Stimulated activated CD8-positive, alpha-beta memory T cell treated with anti-CD3 and anti-CD28 coated beads, Interleukin-7, amount 100 ng/mL, for 48 hours (primary cell): ENCODE measurements at regions not wholly inside any gene's neighbourhood (a gene's known extent, or its start where the extent isn't known, plus 50 kb on each side); places are given as distances from the start of the nearest gene placed in this dataset.
A peak's percentile ranks its signal among the peaks of the same experiment; 100 is the strongest.

ENCODE experiments used
- DNase-seq, 2 donors: peaks; one replicate each; pipeline ENCODE4 v3.0.0-alpha.2; 2020; ENCODE audit warnings: low read depth in 1 of 2; ENCODE audit errors: extremely low read depth in 1 of 2

- no peak for DNase-seq
Observed at GRCh38 chr2:220654322-220654721, 917.8 kb downstream of the EPHA4 start.

DNA sequence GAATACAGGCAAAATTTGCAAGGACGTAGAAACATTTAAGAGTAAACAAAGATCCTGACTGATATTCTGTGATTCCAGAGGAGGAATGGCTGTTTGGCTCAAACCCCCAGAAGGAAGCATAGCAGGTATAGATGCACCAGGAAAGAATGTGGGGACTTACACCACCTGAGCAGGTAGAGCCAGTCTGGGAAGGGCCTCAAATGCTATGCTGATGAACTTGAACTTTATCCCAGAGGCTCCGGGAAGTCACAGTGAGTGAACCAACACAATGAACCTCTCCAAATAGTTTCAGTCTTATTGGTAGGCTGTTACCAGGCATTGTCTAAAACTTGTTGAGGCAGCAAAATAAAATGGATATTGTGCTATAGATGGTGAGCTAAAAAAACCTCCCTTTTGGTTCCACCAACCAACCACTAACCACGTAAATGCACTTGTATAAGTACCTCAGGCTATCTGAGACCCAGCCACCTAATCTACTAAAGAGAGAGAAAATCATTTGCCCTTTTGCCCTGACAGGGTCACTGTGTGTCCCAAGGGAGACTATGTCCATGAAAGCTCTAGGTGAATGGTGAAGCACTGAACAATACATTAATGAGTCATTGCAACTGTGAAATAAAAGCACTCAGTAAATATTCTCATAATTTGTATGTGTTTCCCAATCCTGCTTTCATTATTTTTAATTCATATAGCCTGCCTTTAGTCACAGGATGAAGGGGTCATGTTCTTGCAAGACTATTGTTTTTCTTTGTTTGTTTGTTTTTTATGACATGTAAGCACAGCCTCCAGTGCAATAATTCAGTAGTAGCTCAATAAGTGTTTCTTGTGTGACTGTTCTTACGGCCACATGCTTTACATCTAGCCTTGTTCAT, 911.6 kb downstream of the EPHA4 start:
- no peak for DNase-seq

DNA sequence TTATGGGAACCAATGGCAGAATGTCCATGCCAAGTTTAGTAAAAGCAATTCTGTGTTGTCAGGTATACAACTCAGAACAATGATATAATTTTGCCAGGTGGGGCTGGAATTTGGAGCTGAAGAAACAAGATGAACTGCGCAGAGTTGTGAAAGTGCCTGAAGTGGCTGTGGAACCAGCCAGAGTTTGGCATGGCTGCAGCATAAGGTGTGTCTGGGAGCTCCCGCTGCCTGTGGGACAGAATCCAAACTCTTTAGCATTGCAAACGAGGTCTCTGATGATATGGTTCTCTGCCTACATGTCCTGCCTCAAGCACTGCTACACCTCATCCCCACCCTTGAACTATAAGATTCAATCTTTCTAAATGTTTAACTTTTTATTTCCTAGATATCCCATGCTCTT, 909.7 kb downstream of the EPHA4 start:
- no peak for DNase-seq

DNA sequence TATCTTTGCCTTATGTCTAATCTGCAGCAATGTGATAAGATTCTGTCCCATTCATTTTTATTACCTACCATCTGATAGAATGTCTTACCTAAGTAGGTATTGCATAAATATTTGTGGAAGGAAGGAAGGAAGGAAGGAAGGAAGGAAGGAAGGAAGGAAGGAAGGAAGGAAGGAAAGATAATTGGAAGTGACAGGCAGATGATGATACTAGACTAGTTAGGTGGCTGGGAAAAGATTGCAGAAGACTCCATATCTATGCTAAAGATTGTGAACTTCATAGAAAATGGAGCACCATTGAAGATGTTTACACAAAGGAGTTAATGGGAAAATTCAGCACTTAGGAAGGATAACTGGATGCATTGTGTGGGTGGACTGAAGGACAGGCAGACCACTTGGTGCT, 909.0 kb downstream of the EPHA4 start:
- no peak for DNase-seq

GRCh38 chr2:220664272-220665107, 907.6 kb downstream of the EPHA4 start:
- no peak for DNase-seq

- no peak for DNase-seq
Observed at GRCh38 chr2:220665108-220665471, 907.0 kb downstream of the EPHA4 start.

- no peak for DNase-seq
Observed at GRCh38 chr2:220669324-220669723, 902.8 kb downstream of the EPHA4 start.

DNA sequence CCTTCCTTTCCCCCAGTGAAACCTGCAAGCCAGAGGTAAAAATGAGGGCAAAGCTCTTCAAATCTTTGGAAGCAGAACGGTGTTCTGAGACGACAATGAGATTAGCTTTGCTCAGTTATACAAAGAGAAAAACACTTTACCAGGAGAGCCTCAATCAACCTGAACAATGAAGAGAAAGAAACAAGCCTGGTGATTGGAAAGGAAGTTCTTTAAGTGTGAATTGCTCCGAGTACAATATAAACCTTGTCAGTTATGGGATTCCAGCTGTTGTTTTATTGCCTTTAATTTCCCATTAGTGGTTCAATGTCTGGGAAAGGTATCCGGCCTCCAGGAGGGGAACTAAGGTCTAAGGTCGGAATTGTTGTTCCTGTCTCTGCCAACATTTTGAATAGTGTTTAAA, 901.6 kb downstream of the EPHA4 start:
- DNase-seq: no peak

- DNase-seq: no peak
Observed at GRCh38 chr2:220673151-220673874, 898.8 kb downstream of the EPHA4 start.

DNA sequence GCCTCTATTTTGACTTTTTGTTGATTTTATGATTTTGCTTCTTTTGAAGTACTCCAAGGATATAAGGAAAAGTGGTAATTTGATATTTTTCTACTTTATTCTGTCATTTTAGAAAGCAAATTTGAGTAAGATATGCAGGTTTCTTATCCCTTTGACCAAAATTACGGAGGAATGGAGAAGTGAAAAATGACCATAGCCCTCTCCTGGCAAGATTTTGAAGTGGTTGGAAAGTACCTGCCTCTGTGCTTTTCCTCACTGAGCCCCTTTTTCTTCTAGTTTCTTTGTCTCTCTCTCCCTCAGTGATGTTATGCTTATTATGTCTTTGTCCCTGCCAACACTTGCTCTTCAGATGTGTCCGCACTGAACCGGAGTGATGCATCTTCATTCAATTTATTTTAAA, 898.1 kb downstream of the EPHA4 start:
- no peak for DNase-seq

DNA sequence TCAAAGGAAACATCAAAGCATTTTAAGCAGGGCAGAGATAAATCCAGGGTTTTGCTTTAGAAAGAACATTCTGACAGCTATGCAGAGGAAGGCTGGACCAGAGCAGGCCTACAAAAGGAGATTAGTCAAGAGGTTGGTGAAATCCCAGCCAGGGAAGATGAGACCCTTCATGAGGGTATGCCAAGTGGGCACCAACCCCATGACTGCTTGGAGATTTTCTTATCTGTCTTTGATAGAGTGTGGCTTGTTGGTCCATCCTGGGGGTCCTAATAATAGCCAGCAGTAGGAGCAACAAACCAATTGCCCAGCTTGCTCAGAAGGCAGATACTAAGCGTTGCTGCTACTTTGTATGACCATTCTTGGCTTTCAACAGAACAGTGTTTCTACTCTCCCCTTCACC, 895.4 kb downstream of the EPHA4 start:
- no peak for DNase-seq

GRCh38 chr2:220678943-220679342, 893.2 kb downstream of the EPHA4 start:
- no peak for DNase-seq

GRCh38 chr2:220682616-220683015, 889.5 kb downstream of the EPHA4 start:
- no peak for DNase-seq

GRCh38 chr2:220684099-220684498, 888.0 kb downstream of the EPHA4 start:
- no peak for DNase-seq

GRCh38 chr2:220687231-220687843, 884.8 kb downstream of the EPHA4 start:
- DNase-seq: peak; percentile 9 to 15

GRCh38 chr2:220695397-220696279, 876.5 kb downstream of the EPHA4 start:
- no peak for DNase-seq

GRCh38 chr2:220696280-220696669, 875.8 kb downstream of the EPHA4 start:
- no peak for DNase-seq

- no peak for DNase-seq
Observed at GRCh38 chr2:220697011-220697410, 875.1 kb downstream of the EPHA4 start.

GRCh38 chr2:220701115-220701514, 871.0 kb downstream of the EPHA4 start:
- DNase-seq: no peak

- DNase-seq: no peak
Observed at GRCh38 chr2:220703279-220703678, 868.8 kb downstream of the EPHA4 start.
